Stimulated activated CD4-positive, alpha-beta T cell treated with anti-CD3 and anti-CD28 coated beads, Interleukin-1b, Interleukin-23, amount 100 ng/mL, for 48 hours (primary cell): ENCODE measurements at regions not wholly inside any gene's neighbourhood (a gene's known extent, or its start where the extent isn't known, plus 50 kb on each side); places are given as distances from the start of the nearest gene placed in this dataset.
A peak's percentile ranks its signal among the peaks of the same experiment; 100 is the strongest.

Source experiments
- DNase-seq: peaks from one replicate; pipeline ENCODE4 v3.0.0-alpha.2; 2020

GRCh38 chr11:10641912-10642697 lies 51.5 kb downstream of the IRAG1 start:
- DNase-seq, result no peak

- DNase-seq, result no peak
Observed at GRCh38 chr11:10641177-10641911, 52.2 kb downstream of the IRAG1 start.

GRCh38 chr11:10640308-10640707 lies 53.2 kb downstream of the IRAG1 start:
- no peak for DNase-seq

- no peak for DNase-seq
Observed at GRCh38 chr11:10639350-10639749, 54.2 kb downstream of the IRAG1 start.

- no peak for DNase-seq
Observed at GRCh38 chr11:10638316-10638925, 55.1 kb downstream of the IRAG1 start.

GRCh38 chr11:10637731-10638151 lies 55.8 kb downstream of the IRAG1 start:
- no peak for DNase-seq

- DNase-seq, result no peak
Observed at GRCh38 chr11:10634407-10634806, 59.1 kb downstream of the IRAG1 start.

- no peak for DNase-seq
Observed at GRCh38 chr11:10633261-10633660, 60.3 kb downstream of the IRAG1 start.

- peak; percentile 16 for DNase-seq
Observed at GRCh38 chr11:10632483-10632882, 61.1 kb downstream of the IRAG1 start.

GRCh38 chr11:10631761-10632160 lies 61.8 kb downstream of the IRAG1 start:
- no peak for DNase-seq

- no peak for DNase-seq
Observed at GRCh38 chr11:10629411-10630002, 61.0 kb upstream of the LYVE1 start.

- DNase-seq, result no peak
Observed at GRCh38 chr11:10628508-10629236, 60.2 kb upstream of the LYVE1 start.

GRCh38 chr11:10627816-10628215 lies 59.4 kb upstream of the LYVE1 start:
- DNase-seq, result no peak

GRCh38 chr11:10627291-10627690 lies 58.8 kb upstream of the LYVE1 start:
- DNase-seq, result no peak

GRCh38 chr11:10625982-10626311 lies 57.5 kb upstream of the LYVE1 start:
- DNase-seq, result no peak

GRCh38 chr11:10625281-10625981 lies 57.0 kb upstream of the LYVE1 start:
- DNase-seq, result no peak

GRCh38 chr11:10623797-10624761 lies 55.6 kb upstream of the LYVE1 start:
- no peak for DNase-seq

- no peak for DNase-seq
Observed at GRCh38 chr11:10622957-10623791, 54.7 kb upstream of the LYVE1 start.

- no peak for DNase-seq
Observed at GRCh38 chr11:10622108-10622507, 53.6 kb upstream of the LYVE1 start.

- DNase-seq, result no peak
Observed at GRCh38 chr11:10619131-10619680, 50.7 kb upstream of the LYVE1 start.
